22Rv1 (cell line): ENCODE measurements at regions not wholly inside any gene's neighbourhood (a gene's known extent, or its start where the extent isn't known, plus 50 kb on each side); places are given as distances from the start of the nearest gene placed in this dataset.

Experiments used
- ZFX ChIP-seq: fragments of 450-650 bp; IDR thresholded peaks from 2 replicates; pipeline ENCODE4 v1.6.1; 2017; ENCODE audit warnings: antibody characterized with exemption, borderline replicate concordance
- TF ChIP-seq, protein P1 (sequence below): fragments of 450-650 bp; IDR thresholded peaks from 2 replicates; pipeline ENCODE4 v1.5.1; 2017; ENCODE audit warnings: mild to moderate bottlenecking

DNA sequence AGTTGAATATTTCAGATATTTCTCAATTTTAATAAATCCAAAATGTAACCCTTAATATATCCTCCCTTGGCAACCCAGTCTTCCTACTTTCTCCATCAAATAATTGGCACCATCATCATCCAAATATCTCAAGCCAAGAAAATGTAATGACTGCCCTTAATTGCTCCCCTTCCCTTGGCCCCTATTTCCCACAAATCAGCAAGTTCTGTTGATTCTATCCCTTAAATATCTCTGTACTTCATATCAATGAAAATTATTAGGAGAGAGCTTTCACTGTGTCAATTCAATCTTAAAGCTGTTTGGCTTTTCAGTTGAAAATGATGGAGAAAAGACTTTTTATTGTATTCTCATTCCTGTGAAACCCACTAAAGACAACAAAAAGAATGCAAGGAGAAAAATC is 349.8 kb downstream of the HINT1 start:
- TF ChIP-seq, protein P1, sequence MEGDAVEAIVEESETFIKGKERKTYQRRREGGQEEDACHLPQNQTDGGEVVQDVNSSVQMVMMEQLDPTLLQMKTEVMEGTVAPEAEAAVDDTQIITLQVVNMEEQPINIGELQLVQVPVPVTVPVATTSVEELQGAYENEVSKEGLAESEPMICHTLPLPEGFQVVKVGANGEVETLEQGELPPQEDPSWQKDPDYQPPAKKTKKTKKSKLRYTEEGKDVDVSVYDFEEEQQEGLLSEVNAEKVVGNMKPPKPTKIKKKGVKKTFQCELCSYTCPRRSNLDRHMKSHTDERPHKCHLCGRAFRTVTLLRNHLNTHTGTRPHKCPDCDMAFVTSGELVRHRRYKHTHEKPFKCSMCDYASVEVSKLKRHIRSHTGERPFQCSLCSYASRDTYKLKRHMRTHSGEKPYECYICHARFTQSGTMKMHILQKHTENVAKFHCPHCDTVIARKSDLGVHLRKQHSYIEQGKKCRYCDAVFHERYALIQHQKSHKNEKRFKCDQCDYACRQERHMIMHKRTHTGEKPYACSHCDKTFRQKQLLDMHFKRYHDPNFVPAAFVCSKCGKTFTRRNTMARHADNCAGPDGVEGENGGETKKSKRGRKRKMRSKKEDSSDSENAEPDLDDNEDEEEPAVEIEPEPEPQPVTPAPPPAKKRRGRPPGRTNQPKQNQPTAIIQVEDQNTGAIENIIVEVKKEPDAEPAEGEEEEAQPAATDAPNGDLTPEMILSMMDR, result no peak
- no peak for TF ChIP-seq ZFX
